HG03575 (cell line): ENCODE measurements at regions not wholly inside any gene's neighbourhood (a gene's known extent, or its start where the extent isn't known, plus 50 kb on each side); places are given as distances from the start of the nearest gene placed in this dataset.
"Not testable (repeated sequence)": the region's sequence is repeated elsewhere in the genome, so short reads cannot be mapped to it uniquely, and the experiment has no call there.

Experiments used
- ATAC-seq: cut with Tn5 transposase; IDR thresholded peaks from one replicate; pipeline ENCODE4 v1.9.1; 2021; ENCODE audit not compliant: unreplicated experiment, insufficient number of reproducible peaks, low FRiP score; ENCODE audit errors: extremely low read depth

DNA sequence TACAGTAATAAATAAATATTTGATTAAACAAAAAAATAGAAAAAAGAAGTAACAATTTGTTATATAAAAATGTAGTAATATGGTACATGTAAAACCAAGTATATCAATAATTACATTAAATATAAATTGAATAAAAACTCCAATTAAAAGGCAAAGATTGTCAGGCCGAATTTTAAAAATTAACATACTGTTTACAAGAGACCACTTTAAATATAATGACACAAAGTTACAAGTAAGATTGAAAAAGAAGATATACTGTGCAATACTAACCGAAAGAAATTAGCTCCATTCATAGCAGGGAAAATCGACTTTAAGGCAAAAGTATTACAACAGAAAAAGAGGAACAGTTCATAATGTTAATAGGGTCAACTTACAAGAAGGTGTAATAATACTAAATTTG is 571.5 kb upstream of the ARID1B start:
- no peak for ATAC-seq

DNA sequence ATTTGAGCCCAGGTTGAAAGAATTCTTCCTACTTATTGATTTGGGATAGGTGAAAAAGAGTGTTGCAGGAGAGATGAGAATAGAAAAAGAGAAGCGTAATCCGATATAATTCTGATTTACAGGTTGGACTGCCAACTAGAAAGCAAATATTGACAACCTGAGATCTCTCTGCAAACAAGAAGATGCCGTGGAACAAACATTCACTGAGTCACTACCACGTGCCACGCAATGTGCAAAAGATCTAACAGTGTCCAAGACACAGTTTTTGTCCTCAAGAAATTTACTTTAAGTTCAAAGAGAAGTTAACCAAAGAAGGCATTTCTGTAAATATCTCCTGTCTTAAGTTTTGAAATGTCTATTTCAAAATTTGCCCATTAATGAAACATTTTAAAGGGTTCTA is 578.0 kb upstream of the ARID1B start:
- no peak for ATAC-seq

DNA sequence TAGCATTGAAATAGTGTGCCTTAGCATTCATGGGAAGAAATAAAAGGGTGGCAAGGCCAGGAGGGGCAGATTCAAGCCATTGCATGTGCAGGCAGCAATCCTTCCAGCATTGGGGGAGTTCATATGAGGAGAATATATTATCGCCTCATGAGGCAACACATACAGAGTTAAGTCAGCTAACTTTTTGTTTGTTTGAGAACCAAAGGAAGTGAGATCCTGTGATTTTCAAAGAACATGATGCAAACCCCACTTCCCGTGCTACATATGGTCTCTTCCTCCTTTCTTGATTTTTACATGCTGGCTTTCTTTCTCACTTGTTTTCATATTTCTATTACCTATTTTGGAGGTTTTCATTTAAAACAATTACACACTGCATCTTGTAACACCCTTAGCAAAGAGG is 579.7 kb upstream of the ARID1B start:
- no peak for ATAC-seq

GRCh38 chr6:156194981-156195380 is 582.2 kb upstream of the ARID1B start:
- no peak for ATAC-seq

- ATAC-seq, result no peak
Measured at GRCh38 chr6:156193381-156193780, 583.8 kb upstream of the ARID1B start.

DNA sequence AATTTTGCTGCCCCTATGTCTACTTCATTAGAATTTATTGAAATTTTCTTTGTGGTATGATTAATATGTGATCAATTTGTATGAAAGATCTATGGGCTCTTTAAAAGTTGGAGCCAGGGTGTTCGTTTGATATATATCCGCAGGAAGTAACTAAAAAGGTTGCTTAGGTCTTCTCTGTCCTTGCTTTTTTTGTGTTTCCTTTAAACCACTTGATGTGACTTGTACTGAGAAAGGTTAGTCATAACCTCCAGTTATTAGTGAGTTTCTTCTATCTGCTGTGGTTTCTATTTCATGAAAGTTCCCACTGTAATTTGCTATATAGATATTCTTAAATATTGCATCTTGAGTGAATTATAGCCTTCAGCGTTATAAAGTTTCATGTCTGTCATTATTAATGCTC is 585.3 kb upstream of the ARID1B start:
- no peak for ATAC-seq

DNA sequence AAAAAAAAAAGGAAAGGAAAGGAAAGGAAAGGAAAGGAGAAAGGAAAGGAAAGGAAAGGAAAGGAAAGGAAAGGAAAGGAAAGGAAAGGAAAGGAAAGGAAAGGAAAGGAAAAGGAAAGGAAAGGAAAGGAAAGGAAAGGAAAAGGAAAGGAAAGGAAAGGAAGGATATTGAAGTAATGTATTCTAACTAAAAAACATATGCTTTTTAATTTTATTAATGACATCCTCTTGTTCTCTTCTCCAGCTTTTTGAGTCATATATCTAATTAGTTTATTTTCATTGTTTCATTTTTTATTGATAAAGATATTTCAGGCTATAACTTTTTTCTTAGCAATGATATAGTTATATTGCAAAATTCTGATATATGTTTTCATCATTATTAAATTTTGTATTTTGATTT is 585.8 kb upstream of the ARID1B start:
- not testable (repeated sequence) for ATAC-seq

DNA sequence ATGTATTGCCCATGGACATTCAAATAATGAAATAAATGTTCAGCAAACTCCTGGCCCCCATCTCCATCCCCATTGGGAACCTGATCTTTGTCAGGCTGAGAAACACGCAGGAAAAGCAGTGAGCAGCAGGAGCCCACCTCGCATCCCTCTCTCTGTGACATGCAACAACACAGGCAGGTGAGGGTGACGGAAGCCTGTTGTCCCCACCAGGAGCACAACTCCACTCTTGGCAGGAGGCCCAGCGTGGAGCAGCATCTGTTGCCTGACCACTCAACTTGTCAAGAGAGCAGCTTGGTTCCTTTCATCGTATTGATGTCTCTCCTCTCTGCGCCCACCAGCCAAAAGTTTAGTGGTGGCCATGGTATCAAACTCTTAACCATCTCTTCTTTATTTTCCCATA is 586.9 kb upstream of the ARID1B start:
- ATAC-seq, result no peak

GRCh38 chr6:156189714-156190113 is 587.5 kb upstream of the ARID1B start:
- no peak for ATAC-seq

DNA sequence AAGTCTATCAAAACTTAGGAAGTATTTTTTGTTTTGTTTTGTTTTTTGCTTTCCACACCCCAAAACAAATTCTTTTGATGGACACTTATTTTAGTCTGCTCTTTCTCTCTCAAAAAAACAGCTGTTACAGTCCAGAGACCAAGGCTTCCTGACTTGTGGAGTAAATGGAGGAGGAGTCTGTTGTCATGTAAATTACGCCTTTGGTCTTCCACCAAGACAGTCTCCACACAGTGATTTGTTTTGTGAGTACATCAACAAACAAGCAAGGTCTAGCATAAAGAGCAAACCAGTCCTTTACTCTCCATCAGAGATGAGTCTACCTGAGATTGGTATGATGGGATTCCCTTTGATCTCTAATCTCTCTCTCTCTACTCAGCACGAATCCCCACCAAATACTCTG is 588.0 kb upstream of the ARID1B start:
- no peak for ATAC-seq

DNA sequence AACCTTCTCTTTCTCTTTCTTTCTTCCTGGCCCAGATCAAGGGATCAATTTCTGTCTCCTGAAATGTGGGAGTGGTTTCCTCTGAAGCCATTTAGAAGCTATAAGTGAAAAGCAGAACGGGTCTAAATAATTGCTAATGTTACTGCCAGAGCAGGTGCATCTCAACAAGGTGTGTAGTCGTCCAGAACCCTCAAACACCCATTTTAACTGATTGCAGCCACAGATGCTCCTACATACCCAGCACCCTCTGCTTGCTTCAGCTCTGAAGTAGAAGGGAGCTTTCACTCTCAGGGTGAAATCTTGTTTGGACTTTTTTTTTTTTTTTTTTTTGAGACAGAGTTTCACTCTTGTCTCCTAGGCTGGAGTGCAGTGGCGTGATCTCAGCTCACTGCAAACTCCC is 592.1 kb upstream of the ARID1B start:
- ATAC-seq, result no peak

DNA sequence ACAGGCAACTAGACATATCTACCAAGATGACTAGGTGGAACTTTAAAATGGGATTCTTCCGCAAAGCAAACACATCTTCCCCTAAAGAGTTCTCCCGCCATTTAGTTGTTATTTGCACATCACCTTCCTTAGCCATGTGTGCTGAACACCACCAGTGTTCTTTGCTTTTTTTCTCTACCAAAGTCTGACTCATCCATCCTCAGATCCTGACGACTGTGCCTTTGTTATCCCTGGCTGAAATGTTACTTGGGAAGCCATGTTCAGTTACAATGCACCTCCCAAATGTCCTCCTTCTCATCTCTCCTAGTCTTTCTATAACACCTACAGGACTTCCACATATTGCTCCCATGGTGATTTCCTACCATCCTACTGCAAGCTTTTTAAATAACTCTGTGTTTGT is 593.5 kb upstream of the ARID1B start:
- ATAC-seq, result no peak

GRCh38 chr6:156182356-156182755 is 594.8 kb upstream of the ARID1B start:
- no peak for ATAC-seq

DNA sequence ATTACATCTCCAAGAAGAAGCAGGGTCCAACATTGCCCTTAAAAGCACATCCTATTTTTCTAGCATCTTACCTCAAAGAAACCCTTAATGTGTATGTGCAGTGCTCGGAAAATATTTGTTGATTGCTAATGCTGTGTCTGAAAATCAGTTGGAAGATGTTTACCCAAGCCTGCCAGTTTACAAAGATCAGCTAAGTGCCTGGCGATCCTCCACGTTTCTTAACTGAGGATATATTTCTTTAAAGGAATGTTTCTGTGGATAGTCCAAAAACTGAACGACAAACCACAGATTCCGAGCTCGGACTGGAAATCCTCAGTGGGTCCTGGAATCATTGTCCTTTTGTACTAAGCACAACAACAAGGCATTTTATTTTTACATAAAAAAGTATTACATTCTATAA is 595.7 kb upstream of the ARID1B start:
- ATAC-seq, result no peak

- ATAC-seq, result no peak
Measured at GRCh38 chr6:156175971-156176421, 601.2 kb upstream of the ARID1B start.

DNA sequence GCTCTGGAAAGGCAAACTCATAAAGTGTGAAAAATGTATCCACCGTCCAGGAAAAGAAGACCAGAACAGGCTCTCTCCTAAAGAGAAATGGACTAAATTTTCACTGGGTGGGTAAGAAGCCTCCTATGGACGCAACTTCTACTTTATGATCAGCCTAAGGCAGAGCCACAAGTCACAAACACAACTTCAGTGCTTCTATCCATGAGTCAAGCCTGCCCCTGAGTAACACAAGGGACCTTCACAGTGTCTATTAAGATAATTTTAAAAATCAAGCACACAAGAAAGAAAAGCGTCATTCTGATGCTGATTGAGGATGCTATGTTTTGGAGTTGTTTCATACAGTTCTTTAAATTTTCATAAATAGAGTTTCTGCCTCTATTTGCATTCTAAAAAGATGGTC is 601.7 kb upstream of the ARID1B start:
- ATAC-seq, result no peak

DNA sequence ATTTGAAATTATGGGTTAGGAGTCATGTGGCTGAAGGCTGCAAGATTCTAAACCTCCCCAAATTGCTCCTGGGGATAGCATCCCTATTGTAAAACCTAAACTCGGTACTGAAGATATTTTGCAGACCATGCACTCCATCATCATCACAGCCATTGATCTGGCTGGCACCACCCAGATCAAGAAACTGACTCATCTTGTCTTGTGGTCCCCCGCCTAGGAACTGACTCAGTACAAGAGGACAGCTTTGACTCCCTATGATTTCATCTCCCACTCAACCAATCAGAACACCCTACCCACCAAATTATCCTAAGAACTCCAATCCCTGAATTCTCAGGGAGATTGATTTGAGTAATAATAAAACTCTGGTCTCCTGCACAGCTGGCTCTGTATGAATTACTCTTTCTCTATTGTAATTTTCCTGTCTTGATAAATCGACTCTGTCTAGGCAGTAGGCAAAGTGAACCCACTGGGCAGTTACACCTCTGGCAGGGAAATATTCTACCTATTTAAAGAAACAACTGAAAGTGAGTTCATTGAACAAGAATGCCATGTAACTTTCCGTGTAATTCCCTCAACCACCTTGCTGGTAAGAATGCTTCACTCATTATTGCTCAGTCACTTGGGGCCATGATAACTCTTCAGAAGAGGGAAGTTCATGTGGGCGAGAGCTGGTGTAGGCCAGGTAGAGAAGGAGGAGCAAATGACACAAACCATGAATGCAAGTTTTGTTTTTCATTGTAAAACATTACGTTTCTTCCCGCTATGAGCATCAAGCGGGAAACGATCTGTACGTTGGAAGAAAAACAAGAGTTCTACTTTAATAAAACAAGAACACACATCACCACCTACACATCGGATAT is 602.9 kb upstream of the ARID1B start:
- ATAC-seq, result no peak

- ATAC-seq, result no peak
Measured at GRCh38 chr6:156169371-156169770, 607.8 kb upstream of the ARID1B start.

DNA sequence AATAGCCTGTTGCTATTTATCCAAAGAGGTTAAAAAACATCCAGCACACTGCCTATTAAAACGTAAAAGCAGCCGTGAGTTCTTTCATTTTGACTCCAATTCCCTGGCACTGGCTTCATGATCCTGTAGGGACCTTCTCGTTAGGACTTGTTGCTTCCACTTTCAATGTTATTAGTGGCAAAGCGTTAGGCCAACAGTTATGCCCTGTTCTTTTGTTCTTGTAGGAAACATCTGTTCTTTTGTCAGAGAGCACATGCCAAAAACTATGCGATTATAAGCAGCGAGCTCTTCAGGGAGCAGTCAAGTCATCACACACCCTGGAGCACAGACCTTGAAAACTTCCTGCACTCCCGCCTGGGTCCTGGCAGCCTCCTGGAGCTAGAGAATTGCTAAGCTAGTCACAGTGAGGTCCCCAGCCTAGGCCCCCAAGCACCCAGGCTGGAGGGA is 609.5 kb upstream of the ARID1B start:
- no peak for ATAC-seq

GRCh38 chr6:156167016-156167624 is 610.1 kb upstream of the ARID1B start:
- ATAC-seq, result no peak

DNA sequence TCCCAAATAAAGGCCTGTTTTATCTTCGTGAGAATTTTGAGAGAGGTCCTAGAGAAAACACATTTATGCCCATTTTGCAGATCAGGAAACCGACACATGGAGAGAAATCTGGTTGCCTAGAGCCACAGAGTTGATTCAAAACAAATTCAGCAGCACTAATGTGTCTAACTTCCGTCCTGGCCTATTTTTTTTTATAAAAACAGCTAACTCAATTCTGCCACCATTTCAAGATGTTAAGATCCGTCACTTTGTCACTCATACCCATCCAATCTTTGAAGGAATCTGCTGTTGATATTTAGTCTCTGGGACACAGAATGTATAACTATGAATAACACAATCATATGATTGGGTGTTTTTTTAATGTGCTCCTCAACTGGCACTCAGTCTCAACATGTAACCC is 611.1 kb upstream of the ARID1B start:
- no peak for ATAC-seq
